ENCODE measurements at regions not wholly inside any gene's neighbourhood (a gene's known extent, or its start where the extent isn't known, plus 50 kb on each side); places are given as distances from the start of the nearest gene placed in this dataset.

- intact Hi-C loops (cut with DNase I; ENCODE audit: low total_unique reads), result no loop called here
- H3K4me1 ChIP-seq, result no peaks in the 10 kb centered on the region
- H3K4me3 ChIP-seq, result no peak overlapping the region
- no peak overlapping the region for H3K27ac ChIP-seq
- no peaks in the 10 kb centered on the region for H3K36me3 ChIP-seq
- no peak for DNase-seq (ENCODE audit: low spot score in 2 of 2)
- no peaks in the 10 kb centered on the region for H3K9me3 ChIP-seq
- no peak for TF ChIP-seq POLR2A (IDR thresholded peaks at IDR 0.05)
- TF ChIP-seq POLR2AphosphoS5 (IDR thresholded peaks at IDR 0.05), result no peak
- no peak for TF ChIP-seq CTCF (IDR thresholded peaks at IDR 0.05)
- H3K27me3 ChIP-seq, result no peaks in the 10 kb centered on the region
Measured at GRCh38 chr3:31410411-31410810, 122.3 kb upstream of the STT3B start.

- no peaks in the 10 kb centered on the region for H3K4me1 ChIP-seq
- no peak for DNase-seq (ENCODE audit: low spot score in 2 of 2)
- H3K27me3 ChIP-seq, result no peaks in the 10 kb centered on the region
- H3K27ac ChIP-seq, result no peak overlapping the region
- H3K36me3 ChIP-seq, result no peaks in the 10 kb centered on the region
- H3K9me3 ChIP-seq, result no peaks in the 10 kb centered on the region
- intact Hi-C loops (cut with DNase I; ENCODE audit: low total_unique reads), result no loop called here
- H3K4me3 ChIP-seq, result no peak overlapping the region
- TF ChIP-seq POLR2A (IDR thresholded peaks at IDR 0.05) (no peak), CTCF (IDR thresholded peaks at IDR 0.05) (no peak)
Measured at GRCh38 chr3:31412832-31413231, 119.9 kb upstream of the STT3B start.

GRCh38 chr3:31413515-31413914 lies 119.2 kb upstream of the STT3B start:
- H3K27ac ChIP-seq, result no peak overlapping the region
- TF ChIP-seq POLR2A (IDR thresholded peaks at IDR 0.05) (no peak), CTCF (IDR thresholded peaks at IDR 0.05) (no peak)
- no peak for DNase-seq (ENCODE audit: low spot score in 2 of 2)
- H3K9me3 ChIP-seq, result no peaks in the 10 kb centered on the region
- no peaks in the 10 kb centered on the region for H3K4me1 ChIP-seq
- no peaks in the 10 kb centered on the region for H3K36me3 ChIP-seq
- intact Hi-C loops (cut with DNase I; ENCODE audit: low total_unique reads), result no loop called here
- no peaks in the 10 kb centered on the region for H3K27me3 ChIP-seq
- H3K4me3 ChIP-seq, result no peak overlapping the region

GRCh38 chr3:31416980-31417379 lies 115.7 kb upstream of the STT3B start:
- no peaks in the 10 kb centered on the region for H3K36me3 ChIP-seq
- H3K27me3 ChIP-seq, result no peaks in the 10 kb centered on the region
- DNase-seq (ENCODE audit: low spot score in 2 of 2), result no peak
- no peak overlapping the region for H3K4me3 ChIP-seq
- H3K4me1 ChIP-seq, result no peaks in the 10 kb centered on the region
- intact Hi-C loops (cut with DNase I; ENCODE audit: low total_unique reads), result no loop called here
- no peak overlapping the region for H3K27ac ChIP-seq
- no peaks in the 10 kb centered on the region for H3K9me3 ChIP-seq
- TF ChIP-seq CTCF (IDR thresholded peaks at IDR 0.05) (no peak), POLR2A (IDR thresholded peaks at IDR 0.05) (no peak), POLR2AphosphoS5 (IDR thresholded peaks at IDR 0.05) (no peak)

GRCh38 chr3:31417486-31417885 lies 115.2 kb upstream of the STT3B start:
- H3K27ac ChIP-seq, result no peak overlapping the region
- H3K36me3 ChIP-seq, result no peaks in the 10 kb centered on the region
- no peak for TF ChIP-seq CTCF (IDR thresholded peaks at IDR 0.05)
- TF ChIP-seq POLR2A (IDR thresholded peaks at IDR 0.05), result no peak
- no peak for TF ChIP-seq POLR2AphosphoS5 (IDR thresholded peaks at IDR 0.05)
- no peaks in the 10 kb centered on the region for H3K9me3 ChIP-seq
- no peak overlapping the region for H3K4me3 ChIP-seq
- H3K27me3 ChIP-seq, result no peaks in the 10 kb centered on the region
- no peaks in the 10 kb centered on the region for H3K4me1 ChIP-seq
- intact Hi-C loops (cut with DNase I; ENCODE audit: low total_unique reads), result no loop called here
- no peak for DNase-seq (ENCODE audit: low spot score in 2 of 2)

Measured in breast epithelium (tissue), 4 donors.